Neutrophil (primary cell): ENCODE measurements at regions not wholly inside any gene's neighbourhood (a gene's known extent, or its start where the extent isn't known, plus 50 kb on each side); places are given as distances from the start of the nearest gene placed in this dataset.
"Not testable (repeated sequence)": the region's sequence is repeated elsewhere in the genome, so short reads cannot be mapped to it uniquely, and the experiment has no call there.

Experiments used
- H3K27ac ChIP-seq: fragments of 200-600 bp; sonication (generic); 2 replicates; pipeline ENCODE4 v1.5.1; 2016; ENCODE audit warnings: mild to moderate bottlenecking, moderate library complexity
- H3K27me3 ChIP-seq: fragments of 200-600 bp; sonication (generic); 2 replicates; pipeline ENCODE4 v1.6.0; 2016; ENCODE audit warnings: mild to moderate bottlenecking
- H3K36me3 ChIP-seq: fragments of 200-600 bp; sonication (generic); 2 replicates; pipeline ENCODE4 v1.5.1; 2017
- H3K4me1 ChIP-seq, 2 experiments: fragments of 200-600 bp in 1 of 2; sonication (generic) in 1 of 2; 1 replicate in 1 of 2; 2 replicates in 1 of 2; pipeline versions ENCODE4 v1.5.1 to v1.6.1; 2013 to 2016; ENCODE audit warnings: low read depth in 1 of 2, low read length in 1 of 2, mild to moderate bottlenecking in 1 of 2, moderate library complexity in 1 of 2; ENCODE audit not compliant: control insufficient read depth in 1 of 2, insufficient read depth in 1 of 2
- H3K4me3 ChIP-seq, 2 experiments: fragments of 200-600 bp in 1 of 2; sonication (generic) in 1 of 2; 1 replicate in 1 of 2; 2 replicates in 1 of 2; pipeline ENCODE4 v1.5.1; 2013 to 2016; ENCODE audit warnings: low read depth in 1 of 2, low read length in 1 of 2, mild to moderate bottlenecking in 1 of 2, moderate library complexity in 1 of 2
- H3K9me3 ChIP-seq: fragments of 200-600 bp; sonication (generic); 2 replicates; pipeline ENCODE4 v1.5.1; 2016
- CTCF ChIP-seq: fragments of 200-600 bp; sonication (generic); IDR thresholded peaks from 2 replicates; pipeline ENCODE4 v1.5.1; 2016; ENCODE audit warnings: antibody characterized with exemption

- no peak for TF ChIP-seq CTCF
- Histone ChIP-seq H3K9me3 (no peaks in the 10 kb centered on the region), H3K4me3 (no peak overlapping the region), H3K36me3 (no peaks in the 10 kb centered on the region), H3K27me3 (no peaks in the 10 kb centered on the region), H3K4me1 (no peaks in the 10 kb centered on the region), H3K27ac (no peak overlapping the region)
Measured at GRCh38 chr4:28279249-28279648, 1418.6 kb downstream of the STIM2 start.

GRCh38 chr4:28286266-28286665 is 1425.6 kb downstream of the STIM2 start:
- H3K9me3 ChIP-seq, H3K27me3 ChIP-seq, H3K4me1 ChIP-seq, H3K36me3 ChIP-seq, H3K27ac ChIP-seq, H3K4me3 ChIP-seq: not testable (repeated sequence)

- Histone ChIP-seq H3K4me3 (no peak overlapping the region), H3K27ac (no peak overlapping the region), H3K4me1 (no peaks in the 10 kb centered on the region), H3K9me3 (no peaks in the 10 kb centered on the region), H3K27me3 (no peaks in the 10 kb centered on the region), H3K36me3 (no peaks in the 10 kb centered on the region)
- no peak for TF ChIP-seq CTCF
Measured at GRCh38 chr4:28287831-28288233, 1427.2 kb downstream of the STIM2 start.

- H3K27me3 ChIP-seq = no peaks in the 10 kb centered on the region
- no peak overlapping the region for H3K4me3 ChIP-seq
- H3K27ac ChIP-seq = no peak overlapping the region
- H3K36me3 ChIP-seq = no peaks in the 10 kb centered on the region
- no peaks in the 10 kb centered on the region for H3K9me3 ChIP-seq
- TF ChIP-seq CTCF = no peak
- no peaks in the 10 kb centered on the region for H3K4me1 ChIP-seq
Measured at GRCh38 chr4:28296239-28296638, 1435.6 kb downstream of the STIM2 start.

GRCh38 chr4:28310926-28311325 is 1450.3 kb downstream of the STIM2 start:
- H3K36me3 ChIP-seq = no peaks in the 10 kb centered on the region
- H3K4me1 ChIP-seq = no peaks in the 10 kb centered on the region
- H3K27me3 ChIP-seq = no peaks in the 10 kb centered on the region
- no peak overlapping the region for H3K4me3 ChIP-seq
- no peaks in the 10 kb centered on the region for H3K9me3 ChIP-seq
- no peak for TF ChIP-seq CTCF
- H3K27ac ChIP-seq = no peak overlapping the region

GRCh38 chr4:28312497-28312896 is 1451.9 kb downstream of the STIM2 start:
- not testable (repeated sequence) for H3K36me3 ChIP-seq, H3K9me3 ChIP-seq, H3K4me1 ChIP-seq, H3K27ac ChIP-seq, H3K27me3 ChIP-seq, H3K4me3 ChIP-seq
